Skin epidermis (tissue), 12 donors: ENCODE measurements at regions not wholly inside any gene's neighbourhood (a gene's known extent, or its start where the extent isn't known, plus 50 kb on each side); places are given as distances from the start of the nearest gene placed in this dataset.

ENCODE experiments used
- H3K27ac ChIP-seq, 21 experiments: fragments of 200-600 bp; sonication (generic) in 11 of 21; one replicate each; pipeline ENCODE4 v1.5.0; 2020; ENCODE audit warnings: mild to moderate bottlenecking in 3 of 21, inconsistent platforms in 2 of 21, moderate library complexity in 2 of 21
- H3K4me3 ChIP-seq, 7 experiments: fragments of 200-600 bp; sonication (generic) in 2 of 7; one replicate each; pipeline ENCODE4 v1.5.0; 2020; ENCODE audit warnings: inconsistent platforms in 2 of 7, mild to moderate bottlenecking in 2 of 7, moderate library complexity in 1 of 7

DNA sequence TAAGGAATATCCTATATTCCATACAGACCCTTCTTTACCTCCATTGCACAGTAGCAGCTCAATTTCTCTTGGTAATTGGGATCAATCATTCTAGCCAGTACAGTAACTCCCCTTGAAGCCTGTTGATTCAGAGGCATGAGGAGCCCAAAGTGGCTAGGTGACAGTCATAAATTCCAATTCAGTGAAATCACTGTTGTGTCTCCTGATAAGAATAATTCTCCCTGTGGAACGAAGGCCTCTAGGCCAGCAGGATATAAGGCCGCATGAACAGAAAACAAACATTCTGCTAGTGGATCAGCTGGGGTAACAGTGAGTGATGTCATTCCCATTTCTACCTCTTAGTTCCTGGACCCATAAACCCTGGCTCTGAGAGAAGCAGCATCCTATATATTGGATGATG, 696.3 kb downstream of the NR2F2 start:
- H3K27ac ChIP-seq = no peak overlapping the region
- no peak overlapping the region for H3K4me3 ChIP-seq

DNA sequence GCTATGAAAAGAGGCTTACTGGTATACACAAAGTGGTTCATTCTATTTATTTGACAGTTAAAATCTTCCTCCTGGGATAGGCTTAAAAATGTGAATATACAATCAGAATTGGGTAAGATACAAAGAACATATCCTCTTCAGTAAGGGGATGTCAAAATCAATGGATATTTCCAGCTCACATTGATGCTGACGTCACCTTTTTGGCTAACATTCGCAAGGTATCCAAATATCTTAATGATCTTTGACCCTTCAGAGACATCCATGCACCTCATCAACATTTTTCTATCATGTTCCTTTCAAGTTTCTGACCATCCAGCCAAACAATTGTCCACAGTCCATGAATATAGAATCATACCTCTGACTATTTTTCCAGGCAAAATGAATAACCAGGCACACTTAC, 697.3 kb downstream of the NR2F2 start:
- Histone ChIP-seq H3K4me3 (no peak overlapping the region), H3K27ac (no peak overlapping the region)

DNA sequence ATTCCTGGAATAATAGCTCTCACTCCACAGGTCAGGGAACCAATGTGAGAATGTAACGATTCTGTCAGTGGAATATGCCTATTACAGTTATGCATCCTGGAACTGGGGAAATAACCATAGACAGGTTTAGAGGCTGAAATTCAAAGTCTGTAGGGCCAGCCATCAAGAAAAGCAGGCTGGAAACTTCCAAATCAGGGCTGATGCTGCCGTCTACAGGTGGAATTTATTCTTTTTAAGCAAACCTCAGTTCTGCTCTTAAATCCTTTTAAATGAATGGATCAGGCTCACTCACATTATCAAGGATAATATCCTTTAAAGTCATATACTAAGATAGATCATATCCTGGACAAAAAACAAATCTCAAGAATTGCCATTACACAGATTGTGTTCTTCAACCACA, 699.8 kb downstream of the NR2F2 start:
- Histone ChIP-seq H3K27ac (no peak overlapping the region), H3K4me3 (no peak overlapping the region)

DNA sequence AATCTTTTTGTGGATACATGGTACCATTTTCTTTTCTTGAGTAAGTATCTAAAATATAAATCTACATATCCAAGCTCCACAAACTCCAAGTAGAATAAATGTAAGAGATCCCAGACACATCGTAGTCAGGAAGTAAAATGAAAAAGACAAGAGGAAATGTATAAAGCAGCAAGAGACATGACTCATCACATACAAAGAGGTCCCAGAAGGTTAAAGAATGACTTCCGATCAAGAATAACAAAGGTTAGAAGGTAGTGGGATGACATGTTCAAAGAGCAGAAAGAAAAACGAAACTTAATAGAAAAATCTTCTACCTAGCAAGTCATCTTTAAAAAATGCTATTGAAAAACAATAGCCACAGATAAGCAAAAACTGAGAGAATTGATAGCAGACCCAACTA, 705.8 kb downstream of the NR2F2 start:
- Histone ChIP-seq H3K4me3 (no peak overlapping the region), H3K27ac (no peak overlapping the region)

- Histone ChIP-seq H3K4me3 (no peak overlapping the region), H3K27ac (no peak overlapping the region)
These were observed 706.6 kb downstream of the NR2F2 start for GRCh38 chr15:97037080-97037479.

GRCh38 chr15:97045666-97046421, 715.3 kb downstream of the NR2F2 start:
- H3K4me3 ChIP-seq = no peak overlapping the region
- no peak overlapping the region for H3K27ac ChIP-seq

DNA sequence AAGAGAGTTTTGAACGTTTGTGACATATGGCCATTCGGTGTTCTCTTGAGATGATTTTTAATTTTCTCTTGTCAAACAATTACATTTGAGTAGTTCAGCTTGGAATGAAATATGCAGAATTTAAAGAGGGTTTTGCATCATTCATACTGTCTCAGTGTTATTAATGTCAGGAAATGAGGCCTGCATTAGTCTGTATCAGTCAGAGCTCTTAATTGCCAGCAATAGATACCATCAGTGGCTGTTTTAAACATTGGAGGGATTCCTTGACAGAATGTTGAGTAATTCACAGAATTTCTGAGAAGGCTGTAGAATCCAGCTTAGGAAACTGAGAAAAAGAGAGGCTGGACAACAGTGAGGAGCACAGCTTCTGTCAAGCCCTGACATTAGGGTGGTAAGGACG, 722.0 kb downstream of the NR2F2 start:
- Histone ChIP-seq H3K27ac (no peak overlapping the region), H3K4me3 (no peak overlapping the region)

- Histone ChIP-seq H3K27ac (no peak overlapping the region), H3K4me3 (no peak overlapping the region)
These were observed 723.1 kb downstream of the NR2F2 start for GRCh38 chr15:97053635-97054034.

DNA sequence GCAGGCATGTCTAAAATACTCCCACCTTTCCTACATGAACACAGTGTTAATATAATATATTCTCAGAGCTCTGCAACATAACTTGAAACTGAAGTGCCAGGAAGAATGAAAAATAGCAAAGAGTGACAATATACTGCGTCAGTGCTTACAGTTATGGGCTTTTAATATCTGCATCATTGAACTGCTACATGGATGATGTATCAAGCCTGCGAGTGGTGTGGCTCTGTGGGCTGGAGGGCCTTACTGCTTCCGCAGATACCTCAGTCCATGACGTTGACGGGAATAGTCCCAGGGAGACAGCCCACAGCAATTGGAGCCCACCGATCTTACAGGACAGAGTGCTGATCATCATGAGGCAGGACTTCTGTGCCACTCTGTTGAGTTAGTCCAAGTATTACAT, 727.0 kb downstream of the NR2F2 start:
- H3K27ac ChIP-seq = no peak overlapping the region

DNA sequence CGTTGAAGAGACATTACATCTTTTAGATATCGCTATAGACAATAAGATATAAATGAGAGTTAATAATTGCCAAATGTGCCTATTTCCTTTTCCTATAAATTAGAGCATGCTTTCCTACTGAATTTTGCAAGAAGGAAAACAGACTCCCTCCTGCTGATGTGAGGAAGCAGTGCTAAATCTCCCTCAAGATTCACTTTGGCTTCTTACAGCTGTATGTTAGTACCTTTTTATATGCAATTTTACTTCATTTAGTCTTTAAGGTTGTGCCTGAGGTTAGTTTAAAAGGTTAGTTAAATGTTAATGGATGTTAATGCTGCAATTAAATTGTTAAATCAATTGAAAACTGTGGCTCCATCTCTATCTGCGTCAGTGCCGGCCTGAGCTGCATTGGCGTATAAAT, 728.8 kb downstream of the NR2F2 start:
- Histone ChIP-seq H3K27ac (no peak overlapping the region), H3K4me3 (no peak overlapping the region)

More for the DNA sequence above, 727.0 kb downstream of the NR2F2 start:
- no peak overlapping the region for H3K4me3 ChIP-seq

- no peak overlapping the region for H3K4me3 ChIP-seq
- no peak overlapping the region for H3K27ac ChIP-seq
These were observed 730.9 kb downstream of the NR2F2 start for GRCh38 chr15:97061392-97061791.

GRCh38 chr15:97071668-97072067, 741.2 kb downstream of the NR2F2 start:
- H3K4me3 ChIP-seq = no peak overlapping the region
- H3K27ac ChIP-seq = no peak overlapping the region

GRCh38 chr15:97072545-97072944, 742.0 kb downstream of the NR2F2 start:
- H3K27ac ChIP-seq = no peak overlapping the region
- H3K4me3 ChIP-seq = no peak overlapping the region

- Histone ChIP-seq H3K27ac (no peak overlapping the region), H3K4me3 (no peak overlapping the region)
These were observed 745.5 kb downstream of the NR2F2 start for GRCh38 chr15:97076011-97076410.

DNA sequence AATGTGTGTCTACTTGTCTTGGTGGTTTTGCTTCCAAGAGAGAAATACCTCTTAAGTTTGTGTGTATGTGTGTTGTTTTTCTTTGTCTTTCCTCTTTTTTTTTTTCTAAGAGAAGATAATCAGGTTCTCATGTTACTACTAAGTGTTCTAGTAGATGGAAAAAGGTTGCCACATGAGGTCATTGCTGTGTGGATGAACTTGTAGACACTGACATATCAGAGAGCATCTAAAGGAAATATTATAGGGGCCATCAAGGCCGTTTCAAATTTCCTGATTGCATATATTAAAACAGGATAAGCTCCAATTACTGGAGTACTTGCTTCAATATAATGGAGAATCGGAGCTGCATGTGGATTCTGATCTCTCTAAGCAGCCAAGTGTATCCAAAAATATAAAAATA, 747.5 kb downstream of the NR2F2 start:
- H3K27ac ChIP-seq = no peak overlapping the region
- no peak overlapping the region for H3K4me3 ChIP-seq

DNA sequence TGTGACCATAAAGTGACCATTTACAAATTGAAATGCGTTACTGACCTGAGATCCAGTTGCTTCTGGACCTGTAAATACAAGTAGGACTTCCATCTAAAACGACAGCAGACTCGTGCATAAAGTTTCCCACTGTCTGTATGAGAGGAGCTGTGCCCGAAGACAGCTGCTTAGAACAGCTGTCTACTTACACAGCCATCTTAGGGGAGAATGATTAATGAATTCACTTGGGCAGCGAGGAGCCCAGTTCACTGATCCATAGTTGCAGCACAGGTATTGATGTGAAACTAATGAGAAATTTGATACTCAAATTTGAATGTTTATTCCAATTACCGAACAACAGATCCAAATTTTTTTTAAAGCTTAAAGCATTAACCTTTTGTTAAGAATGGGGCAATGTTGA, 748.1 kb downstream of the NR2F2 start:
- Histone ChIP-seq H3K4me3 (no peak overlapping the region), H3K27ac (no peak overlapping the region)

GRCh38 chr15:97081666-97082226, 751.2 kb downstream of the NR2F2 start:
- Histone ChIP-seq H3K27ac (no peak overlapping the region), H3K4me3 (no peak overlapping the region)

DNA sequence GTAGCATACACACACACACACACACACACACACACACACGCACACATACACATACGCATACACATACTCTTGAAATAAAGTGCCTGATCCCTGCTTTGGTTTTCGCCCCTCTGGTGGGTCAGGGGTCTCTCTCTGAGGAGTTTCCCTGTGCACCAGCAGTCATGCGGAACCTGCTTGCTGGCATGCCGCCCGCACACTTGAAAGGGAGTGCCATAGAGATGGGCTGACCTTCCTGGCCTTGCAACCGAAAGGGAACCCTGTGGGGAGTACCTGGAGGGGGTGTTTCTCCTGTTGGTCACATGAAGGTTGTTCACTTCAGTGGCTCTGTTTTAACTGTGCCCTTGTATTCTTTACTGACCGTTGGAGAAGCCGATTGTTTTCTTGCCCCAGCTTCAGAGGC, 752.3 kb downstream of the NR2F2 start:
- no peak overlapping the region for H3K4me3 ChIP-seq
- no peak overlapping the region for H3K27ac ChIP-seq

GRCh38 chr15:97084650-97085049, 754.1 kb downstream of the NR2F2 start:
- Histone ChIP-seq H3K27ac (no peak overlapping the region), H3K4me3 (no peak overlapping the region)

DNA sequence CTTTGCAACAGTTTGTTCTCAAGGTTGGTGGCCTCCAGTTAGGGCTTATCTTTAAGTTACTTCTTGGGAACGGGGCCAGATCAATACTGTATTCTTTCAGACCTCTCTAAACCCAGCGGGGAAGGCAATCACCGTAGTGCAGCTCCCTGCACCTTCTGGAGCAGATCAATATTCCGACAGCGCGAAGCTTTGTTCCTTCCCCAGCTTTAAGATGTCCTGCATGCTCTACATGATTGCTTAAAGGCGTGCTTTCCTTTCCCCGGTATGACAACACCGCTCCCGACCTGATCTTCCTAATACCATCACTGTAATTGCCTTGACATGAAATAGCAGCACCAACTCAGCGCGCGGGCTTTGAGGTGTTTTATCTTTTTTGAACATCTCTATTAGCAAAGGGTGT, 755.2 kb downstream of the NR2F2 start:
- Histone ChIP-seq H3K4me3 (no peak overlapping the region), H3K27ac (no peak overlapping the region)

- no peak overlapping the region for H3K4me3 ChIP-seq
- no peak overlapping the region for H3K27ac ChIP-seq
These were observed 756.7 kb downstream of the NR2F2 start for GRCh38 chr15:97087006-97087741.
